ENCODE measurements at regions not wholly inside any gene's neighbourhood (a gene's known extent, or its start where the extent isn't known, plus 50 kb on each side); places are given as distances from the start of the nearest gene placed in this dataset.

GRCh38 chr1:31510304-31510703 lies 66.0 kb upstream of the TINAGL1 start:
- POLR2A ChIA-PET: no interaction called here
- DNase-seq (ENCODE audit: low read depth, low spot score): no peak
- TF ChIP-seq, protein P1, sequence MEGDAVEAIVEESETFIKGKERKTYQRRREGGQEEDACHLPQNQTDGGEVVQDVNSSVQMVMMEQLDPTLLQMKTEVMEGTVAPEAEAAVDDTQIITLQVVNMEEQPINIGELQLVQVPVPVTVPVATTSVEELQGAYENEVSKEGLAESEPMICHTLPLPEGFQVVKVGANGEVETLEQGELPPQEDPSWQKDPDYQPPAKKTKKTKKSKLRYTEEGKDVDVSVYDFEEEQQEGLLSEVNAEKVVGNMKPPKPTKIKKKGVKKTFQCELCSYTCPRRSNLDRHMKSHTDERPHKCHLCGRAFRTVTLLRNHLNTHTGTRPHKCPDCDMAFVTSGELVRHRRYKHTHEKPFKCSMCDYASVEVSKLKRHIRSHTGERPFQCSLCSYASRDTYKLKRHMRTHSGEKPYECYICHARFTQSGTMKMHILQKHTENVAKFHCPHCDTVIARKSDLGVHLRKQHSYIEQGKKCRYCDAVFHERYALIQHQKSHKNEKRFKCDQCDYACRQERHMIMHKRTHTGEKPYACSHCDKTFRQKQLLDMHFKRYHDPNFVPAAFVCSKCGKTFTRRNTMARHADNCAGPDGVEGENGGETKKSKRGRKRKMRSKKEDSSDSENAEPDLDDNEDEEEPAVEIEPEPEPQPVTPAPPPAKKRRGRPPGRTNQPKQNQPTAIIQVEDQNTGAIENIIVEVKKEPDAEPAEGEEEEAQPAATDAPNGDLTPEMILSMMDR (IDR thresholded peaks at IDR 0.05; ENCODE audit: insufficient read depth, low read length, missing control alignments): no peak
- H3K4me3 ChIP-seq (ENCODE audit: low read depth, low read length): no peak overlapping the region
- CTCF ChIA-PET: interaction anchor here (1.1 kb wide), 1 partner anchor 39 kb away, joined by 3 read pairs; no protein-coding TSS in a partner anchor

DNA sequence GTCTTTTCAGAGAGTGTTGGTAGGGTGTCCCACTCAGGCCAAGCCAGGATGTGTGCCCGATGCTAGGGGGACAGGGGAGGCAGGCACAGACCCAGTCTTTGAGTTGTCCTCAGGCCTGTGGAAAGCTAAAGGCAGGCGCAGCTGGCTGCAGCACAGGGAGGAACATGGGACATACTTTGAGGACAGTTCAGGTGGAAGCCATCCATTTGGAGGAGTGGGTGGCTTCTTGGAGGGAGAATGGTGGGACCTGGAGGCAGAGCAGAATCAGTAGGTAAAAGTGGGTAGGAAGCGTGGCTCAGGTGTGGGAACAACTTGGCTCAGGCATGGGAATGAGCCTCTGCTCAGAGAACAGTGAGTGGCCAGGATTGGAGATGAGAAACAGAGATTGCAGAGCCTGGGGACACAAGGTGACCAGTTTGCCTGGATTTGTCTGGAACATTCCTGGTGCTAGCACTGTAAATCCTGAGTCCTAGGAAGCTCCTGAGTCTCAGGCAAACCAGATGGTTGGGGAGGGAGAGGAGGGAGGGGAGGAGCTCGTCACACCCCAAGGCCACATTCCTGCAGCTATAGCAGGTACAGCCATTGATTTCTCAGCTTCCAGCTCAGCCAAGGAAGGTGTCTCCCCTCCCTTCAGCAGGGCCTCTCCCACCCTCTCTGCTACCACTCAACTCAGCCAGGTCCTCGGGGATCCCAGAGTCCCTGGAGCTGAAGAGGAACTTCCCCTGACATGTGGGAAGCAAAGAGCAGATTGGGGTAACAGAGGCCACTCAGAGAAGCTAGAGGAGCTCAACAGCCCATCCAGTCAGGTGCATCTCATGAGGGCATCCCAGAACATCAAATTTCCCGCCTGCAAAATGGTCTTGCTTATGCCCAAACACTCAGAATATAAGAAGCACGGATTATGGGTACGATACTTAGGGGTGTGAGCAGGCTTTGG lies 65.2 kb upstream of the TINAGL1 start:
- ChIA-PET POLR2A (no interaction called here), CTCF (interaction anchor here (1.1 kb wide), 1 partner anchor 38 kb away, joined by 3 read pairs; no protein-coding TSS in a partner anchor)
- DNase-seq (ENCODE audit: low read depth, low spot score): no peak
- no peak overlapping the region for H3K4me3 ChIP-seq (ENCODE audit: low read depth, low read length)
- TF ChIP-seq, protein P1 (IDR thresholded peaks at IDR 0.05; ENCODE audit: insufficient read depth, low read length, missing control alignments): no peak

- ChIA-PET POLR2A (no interaction called here), CTCF (interaction anchor here (1.0 kb wide), 1 partner anchor 92 kb away, joined by 3 read pairs; no protein-coding TSS in a partner anchor)
- no peak overlapping the region for H3K4me3 ChIP-seq (ENCODE audit: low read depth, low read length)
- DNase-seq (ENCODE audit: low read depth, low spot score): no peak
- TF ChIP-seq, protein P1 (IDR thresholded peaks at IDR 0.05; ENCODE audit: insufficient read depth, low read length, missing control alignments): no peak
Measured at GRCh38 chr1:31511848-31512615, 64.3 kb upstream of the TINAGL1 start.

DNA sequence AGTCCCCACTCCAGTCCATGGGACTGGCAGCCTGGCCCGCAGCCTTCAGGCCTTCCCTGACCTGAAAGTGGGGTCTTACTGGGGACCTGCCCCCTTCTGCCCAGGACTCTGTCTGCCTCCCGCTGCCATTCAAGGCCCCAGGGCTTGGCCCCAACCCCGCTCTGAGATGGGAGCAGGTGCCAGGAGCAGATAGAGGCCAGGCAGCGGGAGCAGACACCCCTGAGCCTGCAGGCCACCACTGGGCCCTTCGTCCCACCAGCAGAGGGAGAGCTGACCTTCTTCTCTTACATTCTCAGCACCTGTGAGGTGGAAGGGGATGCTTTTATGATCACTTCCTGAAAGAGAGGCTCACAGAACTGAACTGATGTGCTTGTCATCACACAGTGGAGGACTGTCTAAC lies 62.2 kb upstream of the TINAGL1 start:
- DNase-seq (ENCODE audit: low read depth, low spot score): no peak
- no peak overlapping the region for H3K4me3 ChIP-seq (ENCODE audit: low read depth, low read length)
- ChIA-PET CTCF (no interaction called here), POLR2A (no interaction called here)
- TF ChIP-seq, protein P1 (IDR thresholded peaks at IDR 0.05; ENCODE audit: insufficient read depth, low read length, missing control alignments): no peak

- POLR2A ChIA-PET: no interaction called here
- H3K4me3 ChIP-seq (ENCODE audit: low read depth, low read length): no peak overlapping the region
- no peak for DNase-seq (ENCODE audit: low read depth, low spot score)
- TF ChIP-seq, protein P1 (IDR thresholded peaks at IDR 0.05; ENCODE audit: insufficient read depth, low read length, missing control alignments): no peak
- CTCF ChIA-PET: interaction anchor here (1.1 to 1.3 kb wide), 3 partner anchors 17 to 329 kb away, joined by 3 to 4 read pairs (median 4); no protein-coding TSS in a partner anchor
Measured at GRCh38 chr1:31515056-31515775, 61.1 kb upstream of the TINAGL1 start.

All from AG04449 (cell line).